ENCODE measurements at regions not wholly inside any gene's neighbourhood (a gene's known extent, or its start where the extent isn't known, plus 50 kb on each side); places are given as distances from the start of the nearest gene placed in this dataset.

- no peak for TF ChIP-seq CTCF (IDR thresholded peaks at IDR 0.05)
- no peak for TF ChIP-seq POLR2AphosphoS5 (IDR thresholded peaks at IDR 0.05)
Measured at GRCh38 chr13:80884056-80884785, 543.3 kb upstream of the SPRY2 start.

Measured in upper lobe of left lung (tissue), 4 donors.